ENCODE measurements at regions not wholly inside any gene's neighbourhood (a gene's known extent, or its start where the extent isn't known, plus 50 kb on each side); places are given as distances from the start of the nearest gene placed in this dataset.

GRCh38 chr11:92911478-92911877, 58.0 kb upstream of the MTNR1B start:
- no peak for TF ChIP-seq PKNOX1 (IDR thresholded peaks at IDR 0.05)
- TF ChIP-seq ZNF384 (IDR thresholded peaks at IDR 0.05) = no peak
- no peak for TF ChIP-seq HDGF (IDR thresholded peaks at IDR 0.05; ENCODE audit: borderline replicate concordance)
- TF ChIP-seq L3MBTL2 (conservative IDR thresholded peaks at IDR 0.05) = no peak
- no peak for TF ChIP-seq BHLHE40 (IDR thresholded peaks at IDR 0.05; ENCODE audit: borderline replicate concordance)
- no peak for TF ChIP-seq FOXA1 (IDR thresholded peaks at IDR 0.05)
- TF ChIP-seq SUZ12 (IDR thresholded peaks at IDR 0.05) = no peak
- ChIA-PET POLR2A (no interaction called here), CTCF (no interaction called here)
- DNase-seq (ENCODE audit: extremely low spot score) = no peak

- ChIA-PET CTCF (interaction anchor here (1.8 kb wide), 1 partner anchor 27 kb away, joined by 4 read pairs; no protein-coding TSS in a partner anchor), POLR2A (no interaction called here)
- TF ChIP-seq SP1 (IDR thresholded peaks at IDR 0.05) (no peak), NFRKB (IDR thresholded peaks at IDR 0.05) (no peak)
- no peak for DNase-seq (ENCODE audit: extremely low spot score)
These were observed 53.9 kb upstream of the MTNR1B start for GRCh38 chr11:92915551-92915950.

- DNase-seq (ENCODE audit: extremely low spot score) = no peak
- ChIA-PET POLR2A (no interaction called here), CTCF (interaction anchor here (1.8 kb wide), 1 partner anchor 27 kb away, joined by 4 read pairs; no protein-coding TSS in a partner anchor)
- TF ChIP-seq TARDBP (IDR thresholded peaks at IDR 0.05) = no peak
- TF ChIP-seq LEF1 (IDR thresholded peaks at IDR 0.05; ENCODE audit: borderline replicate concordance) = no peak
- TF ChIP-seq L3MBTL2 (conservative IDR thresholded peaks at IDR 0.05) = no peak
- no peak for TF ChIP-seq PKNOX1 (IDR thresholded peaks at IDR 0.05)
- TF ChIP-seq FOXK2 (IDR thresholded peaks at IDR 0.05) = no peak
- no peak for TF ChIP-seq SP1 (IDR thresholded peaks at IDR 0.05)
- no peak for TF ChIP-seq ARNT (IDR thresholded peaks at IDR 0.05)
- no peak for TF ChIP-seq CTBP1 (IDR thresholded peaks at IDR 0.05; ENCODE audit: borderline replicate concordance)
- no peak for TF ChIP-seq NFRKB (IDR thresholded peaks at IDR 0.05)
- TF ChIP-seq FOXA1 (IDR thresholded peaks at IDR 0.05) = no peak
- no peak for TF ChIP-seq ZNF384 (IDR thresholded peaks at IDR 0.05)
- no peak for TF ChIP-seq SUZ12 (IDR thresholded peaks at IDR 0.05)
- no peak for TF ChIP-seq ELF4 (IDR thresholded peaks at IDR 0.05)
- no peak for TF ChIP-seq FOXM1 (IDR thresholded peaks at IDR 0.05; ENCODE audit: borderline replicate concordance)
These were observed 53.2 kb upstream of the MTNR1B start for GRCh38 chr11:92916299-92916698.

DNA sequence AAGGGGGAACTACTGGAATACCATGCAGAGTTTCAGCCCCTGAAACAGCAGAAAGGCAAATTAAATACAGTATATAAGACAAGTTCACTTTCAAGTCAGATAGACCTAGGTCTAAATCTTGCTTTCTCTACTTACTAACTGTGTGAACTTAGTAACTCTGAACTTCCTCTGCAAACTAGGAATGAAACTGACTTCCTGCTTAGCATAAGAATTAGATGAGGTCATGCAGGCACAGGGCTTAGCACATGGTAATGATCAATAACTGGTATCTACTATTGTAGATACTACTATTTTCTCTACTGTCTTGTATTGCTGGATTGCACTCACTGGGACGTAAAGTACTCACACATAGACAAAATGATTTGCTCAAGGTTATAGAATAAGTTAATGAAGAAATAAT, 51.5 kb upstream of the MTNR1B start:
- CTCF ChIA-PET = no interaction called here
- TF ChIP-seq ARNT (IDR thresholded peaks at IDR 0.05) (no peak), L3MBTL2 (conservative IDR thresholded peaks at IDR 0.05) (no peak), FOXA1 (IDR thresholded peaks at IDR 0.05) (no peak), PKNOX1 (IDR thresholded peaks at IDR 0.05) (no peak), ELF4 (IDR thresholded peaks at IDR 0.05) (no peak), ZNF384 (IDR thresholded peaks at IDR 0.05) (no peak), HDGF (IDR thresholded peaks at IDR 0.05; ENCODE audit: borderline replicate concordance) (no peak), SP1 (IDR thresholded peaks at IDR 0.05) (no peak), FOXK2 (IDR thresholded peaks at IDR 0.05) (no peak), SUZ12 (IDR thresholded peaks at IDR 0.05) (no peak), LEF1 (IDR thresholded peaks at IDR 0.05; ENCODE audit: borderline replicate concordance) (no peak), TARDBP (IDR thresholded peaks at IDR 0.05) (no peak), FOXM1 (IDR thresholded peaks at IDR 0.05; ENCODE audit: borderline replicate concordance) (no peak), BHLHE40 (IDR thresholded peaks at IDR 0.05; ENCODE audit: borderline replicate concordance) (no peak), NFRKB (IDR thresholded peaks at IDR 0.05) (no peak), CTBP1 (IDR thresholded peaks at IDR 0.05; ENCODE audit: borderline replicate concordance) (no peak)
- POLR2A ChIA-PET = no interaction called here
- DNase-seq (ENCODE audit: extremely low spot score) = no peak

GRCh38 chr11:92919048-92919447, 50.4 kb upstream of the MTNR1B start:
- TF ChIP-seq CTBP1 (IDR thresholded peaks at IDR 0.05; ENCODE audit: borderline replicate concordance) = no peak
- no peak for TF ChIP-seq TARDBP (IDR thresholded peaks at IDR 0.05)
- no peak for TF ChIP-seq LEF1 (IDR thresholded peaks at IDR 0.05; ENCODE audit: borderline replicate concordance)
- no peak for TF ChIP-seq FOXM1 (IDR thresholded peaks at IDR 0.05; ENCODE audit: borderline replicate concordance)
- TF ChIP-seq ARNT (IDR thresholded peaks at IDR 0.05) = no peak
- TF ChIP-seq FOXA1 (IDR thresholded peaks at IDR 0.05) = no peak
- no peak for TF ChIP-seq NFRKB (IDR thresholded peaks at IDR 0.05)
- TF ChIP-seq SP1 (IDR thresholded peaks at IDR 0.05) = no peak
- POLR2A ChIA-PET = no interaction called here
- CTCF ChIA-PET = interaction anchor here (0.6 kb wide), 1 partner anchor 785 kb away, joined by 3 read pairs; no protein-coding TSS in a partner anchor
- no peak for DNase-seq (ENCODE audit: extremely low spot score)

Measured in HEK293T (cell line).